ENCODE measurements at regions not wholly inside any gene's neighbourhood (a gene's known extent, or its start where the extent isn't known, plus 50 kb on each side); places are given as distances from the start of the nearest gene placed in this dataset.
"Not testable (repeated sequence)": the region's sequence is repeated elsewhere in the genome, so short reads cannot be mapped to it uniquely, and the experiment has no call there.

DNA sequence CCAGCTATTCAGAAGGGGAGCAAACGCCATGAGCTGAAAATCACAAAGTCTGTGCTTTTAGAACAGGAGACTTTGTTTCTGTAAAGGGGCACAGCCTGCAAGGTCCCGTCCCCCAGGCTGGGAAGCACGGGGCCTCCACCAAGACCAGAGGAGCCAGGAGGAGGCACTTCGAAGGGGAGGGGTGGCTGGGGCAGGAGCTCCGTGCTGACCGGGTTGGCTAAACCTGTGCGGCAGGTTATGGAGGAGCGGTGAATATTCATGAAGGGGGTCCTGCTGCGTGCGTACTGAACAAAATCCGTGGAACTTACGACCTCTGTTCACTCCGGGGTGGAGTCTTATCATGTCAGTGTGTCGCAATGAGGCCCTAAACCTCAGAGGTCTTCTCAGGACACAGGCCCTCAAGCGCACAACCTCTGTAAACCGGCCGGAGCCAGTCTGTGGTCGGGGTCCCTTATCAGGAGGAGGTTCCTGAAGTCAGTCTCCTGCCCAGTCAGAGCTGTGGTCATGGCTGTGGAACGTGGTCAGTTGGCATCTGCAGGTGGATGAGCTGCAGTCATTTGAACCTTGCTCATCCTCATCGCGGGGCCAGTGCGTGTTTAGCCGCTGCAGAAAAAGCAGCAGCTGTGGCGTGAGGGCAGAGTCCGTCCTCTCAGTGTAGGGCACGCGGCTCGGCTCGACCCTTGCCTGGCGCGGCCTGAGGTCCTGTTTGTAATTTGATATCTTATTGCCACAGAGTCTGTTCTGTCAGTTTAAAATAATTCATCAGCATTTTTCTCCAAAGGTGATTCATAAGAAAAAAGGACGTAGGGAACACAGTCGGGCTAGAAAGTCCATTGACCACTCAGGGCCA is 5507.7 kb upstream of the TPTE start:
- WGBS, 2 donors = no CpG with 5 or more reads among the region's 33 CpGs
- DNase-seq (ENCODE audit: low spot score in 2 of 2); H3K36me3 ChIP-seq; H3K27me3 ChIP-seq; H3K27ac ChIP-seq; H3K9me3 ChIP-seq; H3K4me3 ChIP-seq; H3K4me1 ChIP-seq: not testable (repeated sequence)

DNA sequence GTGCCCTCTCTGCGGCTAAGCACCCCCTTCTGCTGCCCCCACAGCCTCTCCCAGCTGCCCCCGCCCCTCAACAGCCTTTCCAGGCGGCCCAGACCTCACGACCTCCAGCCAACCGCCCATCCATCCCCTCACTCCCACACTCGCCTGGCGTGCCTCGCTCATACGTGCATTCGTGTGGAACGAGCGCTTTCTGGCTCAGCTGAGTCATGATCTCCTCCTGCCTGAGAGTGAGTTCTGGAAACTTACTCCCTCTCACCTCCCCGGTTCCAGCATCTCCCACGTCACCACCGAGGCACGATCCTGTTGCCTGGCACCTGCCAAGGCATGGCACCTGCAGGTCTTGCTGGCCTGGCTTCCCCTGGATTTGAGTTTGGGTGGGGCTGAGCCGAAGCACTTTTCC is 5506.2 kb upstream of the TPTE start:
- H3K27me3 ChIP-seq; DNase-seq (ENCODE audit: low spot score in 2 of 2); H3K36me3 ChIP-seq; H3K4me3 ChIP-seq; H3K27ac ChIP-seq; H3K9me3 ChIP-seq; H3K4me1 ChIP-seq: not testable (repeated sequence)
- no CpG with 5 or more reads among the region's 17 CpGs for WGBS, 2 donors

DNA sequence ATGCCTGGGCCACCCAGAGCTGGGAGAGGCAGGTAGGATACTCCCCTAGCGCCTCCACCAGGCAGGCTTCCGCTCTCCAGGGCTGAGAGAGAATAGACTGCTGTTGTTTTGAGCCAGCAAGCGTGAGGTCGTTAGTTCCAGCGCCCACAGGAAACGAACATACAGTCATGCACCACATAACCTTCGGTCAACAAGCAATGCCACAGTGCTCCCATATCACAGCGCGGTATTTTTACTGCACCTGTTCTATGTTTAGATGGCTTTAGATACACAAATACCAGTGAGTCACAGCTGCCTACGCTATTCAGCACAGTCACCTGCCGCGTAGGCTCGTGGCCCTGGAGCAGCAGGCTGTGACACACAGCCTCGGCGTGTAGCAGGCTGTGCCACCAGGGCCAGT is 5502.3 kb upstream of the TPTE start:
- H3K4me3 ChIP-seq; H3K4me1 ChIP-seq; H3K27me3 ChIP-seq; H3K36me3 ChIP-seq; DNase-seq (ENCODE audit: low spot score in 2 of 2); H3K9me3 ChIP-seq; H3K27ac ChIP-seq: not testable (repeated sequence)
- WGBS, 2 donors = no CpG with 5 or more reads among the region's 15 CpGs

DNA sequence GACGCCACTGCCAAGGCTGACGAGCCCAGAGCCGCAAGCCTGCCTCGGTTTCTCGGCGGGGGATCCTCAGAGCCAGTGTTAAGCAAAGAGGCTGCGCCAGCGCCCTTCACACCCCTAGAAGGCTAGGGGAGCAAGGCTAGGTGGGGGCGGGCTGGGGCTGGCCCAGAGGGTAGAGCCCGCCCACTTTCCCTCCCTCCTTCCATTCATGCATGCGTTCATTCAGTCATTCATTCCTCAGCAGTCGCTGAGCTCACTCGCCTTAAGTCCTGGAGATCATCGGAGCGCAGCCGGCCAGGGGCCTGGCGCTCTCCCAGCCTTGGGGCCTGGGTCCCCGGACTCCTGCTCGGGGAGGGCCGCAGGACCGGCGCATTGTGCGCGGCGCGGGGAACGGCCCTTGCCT is 5499.6 kb upstream of the TPTE start:
- no CpG with 5 or more reads among the region's 27 CpGs for WGBS, 2 donors
- not testable (repeated sequence) for DNase-seq (ENCODE audit: low spot score in 2 of 2); H3K4me3 ChIP-seq; H3K27me3 ChIP-seq; H3K36me3 ChIP-seq; H3K4me1 ChIP-seq; H3K27ac ChIP-seq; H3K9me3 ChIP-seq

DNA sequence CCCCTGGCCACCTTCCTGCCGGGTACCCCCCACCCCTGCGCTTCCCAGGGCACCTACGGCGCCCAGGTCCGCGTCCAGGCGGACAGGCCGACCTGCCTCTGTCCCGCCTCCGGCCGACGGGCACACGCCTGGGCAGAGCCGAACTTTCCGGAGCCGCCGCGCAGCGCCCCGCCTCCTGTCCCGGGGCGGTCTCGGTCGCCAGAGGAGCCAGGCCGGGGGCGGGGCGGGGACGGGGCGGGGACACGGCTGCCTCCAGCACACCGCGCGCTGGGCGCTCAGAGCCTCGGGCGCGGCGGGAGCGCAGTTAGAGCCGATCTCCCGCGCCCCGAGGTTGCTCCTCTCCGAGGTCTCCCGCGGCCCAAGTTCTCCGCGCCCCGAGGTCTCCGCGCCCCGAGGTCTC is 5499.1 kb upstream of the TPTE start:
- H3K27ac ChIP-seq, H3K9me3 ChIP-seq: not testable (repeated sequence)
- WGBS, 2 donors = no CpG with 5 or more reads among the region's 52 CpGs

DNA sequence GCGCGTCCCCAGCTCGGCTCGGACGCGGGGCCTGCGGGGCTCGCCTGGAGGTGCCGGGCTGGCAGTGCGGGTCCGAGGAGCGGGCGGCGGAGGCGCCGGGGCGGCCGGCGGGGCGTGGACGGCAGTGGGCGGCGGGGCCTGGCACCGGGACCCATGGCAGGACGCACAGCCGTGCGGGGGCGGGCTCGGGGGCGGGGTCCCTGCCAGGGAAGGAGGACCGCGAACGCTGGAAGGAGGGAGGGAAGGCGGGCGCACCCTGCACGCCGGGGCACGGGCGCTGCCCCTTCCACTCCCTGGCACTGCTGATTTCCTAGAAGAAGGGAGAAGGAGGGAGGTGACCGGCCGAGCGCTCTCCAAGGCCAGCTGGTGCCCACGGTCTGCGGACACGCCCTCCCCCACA is 5498.6 kb upstream of the TPTE start:
- no CpG with 5 or more reads among the region's 45 CpGs for WGBS, 2 donors
- not testable (repeated sequence) for DNase-seq (ENCODE audit: low spot score in 2 of 2); H3K4me3 ChIP-seq; H3K36me3 ChIP-seq; H3K9me3 ChIP-seq; H3K27ac ChIP-seq; H3K4me1 ChIP-seq; H3K27me3 ChIP-seq

More for the DNA sequence above, 5499.1 kb upstream of the TPTE start:
- not testable (repeated sequence) for H3K36me3 ChIP-seq; H3K4me1 ChIP-seq; H3K27me3 ChIP-seq; DNase-seq (ENCODE audit: low spot score in 2 of 2); H3K4me3 ChIP-seq

DNA sequence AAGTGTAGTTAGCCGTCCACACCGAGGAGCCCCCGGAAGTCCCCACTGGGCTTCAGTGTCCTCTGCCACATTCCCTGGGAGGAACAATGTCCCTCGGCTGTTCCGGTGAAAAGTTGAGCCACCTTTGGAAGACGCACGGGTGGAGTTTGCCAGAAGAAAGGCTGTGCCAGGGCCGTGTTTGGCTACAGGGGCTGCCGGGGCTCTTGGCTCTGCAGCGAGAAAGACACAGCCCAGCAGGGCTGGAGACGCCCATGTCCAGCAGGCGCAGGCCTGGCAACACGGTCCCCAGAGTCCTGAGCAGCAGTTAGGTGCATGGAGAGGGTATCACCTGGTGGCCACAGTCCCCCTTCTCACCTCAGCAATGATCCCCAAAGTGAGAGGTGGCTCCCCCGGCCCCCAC is 5486.2 kb upstream of the TPTE start:
- not testable (repeated sequence) for H3K27me3 ChIP-seq; DNase-seq (ENCODE audit: low spot score in 2 of 2); H3K4me1 ChIP-seq; H3K4me3 ChIP-seq; H3K27ac ChIP-seq; H3K36me3 ChIP-seq; H3K9me3 ChIP-seq
- WGBS, 2 donors = no CpG with 5 or more reads among the region's 14 CpGs

DNA sequence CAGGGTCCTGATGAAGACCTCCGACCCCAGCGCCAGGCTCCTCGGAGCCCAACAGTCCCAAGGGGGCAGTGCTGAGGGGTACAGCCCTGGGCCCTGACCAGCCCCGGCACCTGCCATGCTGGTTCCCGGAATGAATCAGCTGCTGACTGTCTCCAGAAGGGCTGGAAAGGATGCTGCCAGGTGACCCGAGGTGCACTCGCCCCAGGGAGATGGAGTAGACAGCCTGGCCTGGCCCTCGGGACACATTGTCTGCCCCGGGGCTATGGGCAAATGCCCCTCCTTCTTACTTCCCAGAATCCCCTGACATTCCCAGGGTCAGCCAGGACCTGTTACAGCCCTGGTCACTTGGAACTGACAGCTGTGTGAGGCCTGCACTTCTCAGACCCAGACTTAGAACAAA is 5485.8 kb upstream of the TPTE start:
- H3K9me3 ChIP-seq; H3K27ac ChIP-seq; H3K4me1 ChIP-seq; DNase-seq (ENCODE audit: low spot score in 2 of 2); H3K36me3 ChIP-seq; H3K27me3 ChIP-seq; H3K4me3 ChIP-seq: not testable (repeated sequence)
- WGBS, 2 donors = no CpG with 5 or more reads among the region's 9 CpGs

DNA sequence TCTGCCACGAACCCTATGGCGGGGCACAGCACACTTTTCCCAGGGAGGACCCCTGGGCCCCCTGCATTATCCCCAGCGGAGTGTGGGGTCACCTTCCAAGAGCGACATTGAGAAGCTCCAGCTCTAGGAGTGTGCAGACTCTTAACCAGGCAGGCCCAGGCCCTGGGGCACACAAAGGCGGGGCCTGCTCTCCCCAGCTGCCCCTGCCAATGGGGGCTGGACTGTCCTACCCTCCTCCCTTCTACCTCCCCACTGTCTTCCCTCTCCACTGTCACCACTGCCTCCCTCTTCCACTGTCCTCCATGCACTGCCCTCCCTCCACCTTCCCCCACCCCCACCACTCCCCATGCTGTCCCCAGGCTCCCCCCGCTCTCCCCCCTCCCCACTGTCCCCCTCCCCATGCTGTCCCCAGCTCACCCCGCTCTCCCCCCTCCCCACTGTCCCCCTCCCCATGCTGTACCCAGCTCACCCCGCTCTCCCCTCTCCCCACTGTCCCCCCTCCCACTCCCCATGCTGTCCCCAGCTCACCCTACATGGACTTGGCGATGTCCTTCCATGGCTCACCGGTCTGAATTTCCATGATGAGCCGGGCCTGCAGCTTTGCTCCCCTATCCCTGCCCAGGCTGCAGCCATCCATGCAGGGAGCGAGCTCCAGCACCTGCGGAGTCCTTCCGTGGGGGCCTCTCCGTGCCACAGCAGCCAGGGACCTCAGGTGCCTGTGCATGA is 5483.6 kb upstream of the TPTE start:
- not testable (repeated sequence) for H3K4me1 ChIP-seq; H3K27ac ChIP-seq; H3K4me3 ChIP-seq; H3K36me3 ChIP-seq; DNase-seq (ENCODE audit: low spot score in 2 of 2); H3K27me3 ChIP-seq; H3K9me3 ChIP-seq
- no CpG with 5 or more reads among the region's 15 CpGs for WGBS, 2 donors

DNA sequence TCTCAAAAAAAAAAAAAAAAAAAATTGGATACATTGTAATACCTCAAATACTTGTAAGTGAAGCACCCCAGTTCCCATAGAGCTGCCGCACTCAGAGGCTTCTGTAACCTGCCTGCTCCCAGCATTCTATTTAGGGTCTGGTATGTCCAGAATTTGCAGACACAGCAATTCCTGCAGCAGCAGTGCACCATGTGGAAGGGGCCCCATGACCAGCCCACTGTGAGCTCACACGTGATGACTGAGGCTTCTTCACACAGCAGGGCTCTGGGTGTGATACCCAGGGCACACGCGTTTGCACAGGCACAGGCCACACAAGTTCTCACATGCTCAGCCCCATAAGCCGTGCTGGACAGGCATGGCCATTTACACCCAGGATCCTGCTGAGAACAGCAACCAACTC is 5481.5 kb upstream of the TPTE start:
- H3K4me3 ChIP-seq; H3K9me3 ChIP-seq; H3K4me1 ChIP-seq; DNase-seq (ENCODE audit: low spot score in 2 of 2); H3K27ac ChIP-seq; H3K27me3 ChIP-seq; H3K36me3 ChIP-seq: not testable (repeated sequence)
- WGBS, 2 donors = no CpG with 5 or more reads among the region's 5 CpGs

DNA sequence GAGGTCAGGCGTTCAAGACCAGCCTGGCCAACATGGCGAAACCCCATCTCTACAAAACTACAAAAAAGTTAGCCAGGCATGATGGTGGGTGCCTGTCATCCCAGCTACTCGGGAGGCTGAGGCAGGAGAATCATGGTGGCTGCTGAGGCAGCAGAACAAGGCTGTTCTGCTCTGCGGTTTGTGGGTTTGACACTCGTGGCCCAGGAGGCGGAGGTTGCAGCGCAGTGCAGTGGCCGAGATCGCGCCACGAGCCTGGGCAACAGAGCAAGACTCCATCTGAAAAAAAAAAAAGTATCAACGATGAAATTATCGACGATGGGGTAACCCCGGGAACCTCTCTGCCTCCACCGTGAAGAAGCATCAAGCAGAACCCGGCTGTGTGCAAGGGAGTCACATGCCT is 5478.8 kb upstream of the TPTE start:
- H3K27me3 ChIP-seq; H3K4me1 ChIP-seq; H3K9me3 ChIP-seq; H3K4me3 ChIP-seq; H3K27ac ChIP-seq; H3K36me3 ChIP-seq; DNase-seq (ENCODE audit: low spot score in 2 of 2): not testable (repeated sequence)
- no CpG with 5 or more reads among the region's 17 CpGs for WGBS, 2 donors

DNA sequence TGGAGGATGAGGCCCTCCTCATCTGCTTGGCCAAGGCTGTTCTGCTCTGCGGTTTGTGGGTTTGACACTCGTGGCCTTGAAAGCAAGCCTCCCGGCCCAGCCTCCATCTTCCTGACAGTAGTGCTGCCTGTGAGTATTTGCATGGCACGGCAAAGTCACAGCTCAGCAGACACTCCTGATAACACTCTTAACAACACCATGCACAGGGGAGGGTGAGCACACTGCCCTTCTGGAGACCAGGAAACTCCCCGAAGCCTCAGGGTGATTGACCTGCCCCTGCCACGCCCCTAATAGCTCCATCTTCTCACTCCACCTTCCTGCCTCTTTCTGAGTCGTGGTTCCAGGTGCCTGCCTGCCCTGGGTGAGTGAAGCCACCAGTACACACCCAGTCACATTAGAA is 5476.6 kb upstream of the TPTE start:
- not testable (repeated sequence) for DNase-seq (ENCODE audit: low spot score in 2 of 2); H3K9me3 ChIP-seq; H3K4me1 ChIP-seq; H3K27ac ChIP-seq; H3K27me3 ChIP-seq; H3K4me3 ChIP-seq; H3K36me3 ChIP-seq
- WGBS, 2 donors = no CpG with 5 or more reads among the region's 7 CpGs

DNA sequence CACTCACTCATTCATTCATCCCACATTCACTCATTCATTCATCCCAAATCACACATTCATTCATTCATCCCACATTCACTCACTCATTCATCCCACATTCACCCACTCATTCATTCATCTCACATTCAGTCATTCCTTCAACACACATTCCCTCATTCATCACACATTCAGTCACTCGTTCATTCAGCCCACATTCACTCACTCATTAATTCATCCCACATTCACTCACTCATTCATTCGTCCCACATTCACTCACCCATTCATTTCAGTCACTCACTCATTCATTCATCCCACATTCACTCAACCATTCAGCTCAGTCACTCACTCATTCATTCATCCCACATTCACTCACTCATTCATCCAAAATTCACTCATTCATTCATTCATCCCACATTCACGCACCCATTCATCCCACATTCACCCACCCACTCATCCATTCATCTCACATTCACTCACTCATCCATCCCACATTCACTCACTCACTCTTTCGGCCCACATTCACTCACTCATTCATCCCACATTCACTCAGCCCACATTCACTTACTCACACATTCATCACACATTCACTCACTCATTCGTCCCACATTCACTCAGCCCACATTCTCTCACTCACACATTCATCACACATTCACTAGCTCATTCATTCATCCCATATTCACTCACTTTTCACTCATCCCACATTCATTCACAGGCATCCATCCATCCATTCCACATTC is 5469.9 kb upstream of the TPTE start:
- H3K27ac ChIP-seq; H3K4me3 ChIP-seq; H3K9me3 ChIP-seq; H3K27me3 ChIP-seq; H3K4me1 ChIP-seq; H3K36me3 ChIP-seq; DNase-seq (ENCODE audit: low spot score in 2 of 2): not testable (repeated sequence)
- 97 to 98% methylated on average over 4 to 5 of the region's 5 CpGs for WGBS, 2 donors

Measured in tibial nerve (tissue), 4 donors.